ENCODE measurements at regions not wholly inside any gene's neighbourhood (a gene's known extent, or its start where the extent isn't known, plus 50 kb on each side); places are given as distances from the start of the nearest gene placed in this dataset.
"Not testable (repeated sequence)": the region's sequence is repeated elsewhere in the genome, so short reads cannot be mapped to it uniquely, and the experiment has no call there.

DNA sequence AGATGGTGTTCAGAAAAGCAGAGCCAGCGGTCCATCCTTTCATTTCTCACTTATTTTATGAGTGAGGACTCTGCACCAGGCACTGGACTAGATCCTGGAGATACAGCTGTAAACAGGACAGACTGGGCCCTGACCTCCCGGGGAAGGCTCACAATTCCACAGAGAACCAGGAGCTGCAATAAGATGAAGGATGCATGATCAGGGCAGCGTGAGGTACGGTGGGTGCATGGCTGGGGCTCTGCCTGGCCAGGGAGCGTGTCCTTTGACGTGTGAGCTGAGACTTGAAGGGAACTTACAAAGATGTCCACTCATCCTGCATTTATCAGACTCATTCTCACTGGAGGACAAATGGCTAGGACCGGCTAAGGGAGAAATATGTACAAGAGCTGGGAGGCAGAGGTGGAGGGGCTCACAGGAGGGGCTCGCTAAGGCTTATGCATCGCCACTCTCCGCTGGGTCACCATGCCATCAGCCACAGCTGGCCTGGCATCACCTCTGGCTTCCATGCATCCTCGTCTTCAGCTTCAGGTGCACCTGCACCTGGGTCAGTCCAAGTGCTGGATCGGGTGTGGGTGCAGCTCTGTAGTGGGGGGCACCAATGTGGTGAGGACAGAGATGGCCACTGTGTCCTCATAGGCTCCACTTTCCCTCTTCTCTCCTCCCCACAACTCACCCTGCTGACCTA, 213.9 kb downstream of the TOMM20 start:
- Mint-ChIP-seq H3K27me3 (ENCODE audit: low read depth) (peaks cover 12% of the 10 kb centered on the region), H3K4me1 (peaks cover 22% of the 10 kb centered on the region), H3K27ac (no peak overlapping the region), H3K4me3 (no peak overlapping the region), H3K9me3 (no peaks in the 10 kb centered on the region), H3K36me3 (no peaks in the 10 kb centered on the region)
- TF ChIP-seq, protein P1, sequence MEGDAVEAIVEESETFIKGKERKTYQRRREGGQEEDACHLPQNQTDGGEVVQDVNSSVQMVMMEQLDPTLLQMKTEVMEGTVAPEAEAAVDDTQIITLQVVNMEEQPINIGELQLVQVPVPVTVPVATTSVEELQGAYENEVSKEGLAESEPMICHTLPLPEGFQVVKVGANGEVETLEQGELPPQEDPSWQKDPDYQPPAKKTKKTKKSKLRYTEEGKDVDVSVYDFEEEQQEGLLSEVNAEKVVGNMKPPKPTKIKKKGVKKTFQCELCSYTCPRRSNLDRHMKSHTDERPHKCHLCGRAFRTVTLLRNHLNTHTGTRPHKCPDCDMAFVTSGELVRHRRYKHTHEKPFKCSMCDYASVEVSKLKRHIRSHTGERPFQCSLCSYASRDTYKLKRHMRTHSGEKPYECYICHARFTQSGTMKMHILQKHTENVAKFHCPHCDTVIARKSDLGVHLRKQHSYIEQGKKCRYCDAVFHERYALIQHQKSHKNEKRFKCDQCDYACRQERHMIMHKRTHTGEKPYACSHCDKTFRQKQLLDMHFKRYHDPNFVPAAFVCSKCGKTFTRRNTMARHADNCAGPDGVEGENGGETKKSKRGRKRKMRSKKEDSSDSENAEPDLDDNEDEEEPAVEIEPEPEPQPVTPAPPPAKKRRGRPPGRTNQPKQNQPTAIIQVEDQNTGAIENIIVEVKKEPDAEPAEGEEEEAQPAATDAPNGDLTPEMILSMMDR (IDR thresholded peaks at IDR 0.05; ENCODE audit: unreplicated experiment), result no peak
- DNase-seq (ENCODE audit: low spot score in 2 of 2, unreplicated experiment in 2 of 2), result no peak

DNA sequence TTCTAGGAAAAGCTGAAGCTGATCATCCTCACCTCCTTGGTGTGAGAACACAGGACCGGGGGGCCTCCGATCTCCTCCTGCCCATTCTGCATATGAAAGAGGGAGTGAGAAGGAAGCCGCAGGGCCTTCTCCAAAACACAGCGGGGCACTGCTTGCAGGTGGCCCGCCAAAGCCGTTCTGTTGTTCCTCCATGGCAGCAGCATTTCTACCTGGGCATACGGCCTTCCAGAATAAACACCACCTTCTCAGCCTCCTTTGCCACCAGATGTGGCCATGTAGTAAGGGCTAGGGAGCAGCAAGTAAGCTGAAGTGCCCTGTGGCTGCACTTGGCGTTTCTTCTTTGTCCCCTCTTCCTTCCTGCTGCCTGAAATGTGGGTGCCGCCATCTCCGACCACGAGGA, 214.9 kb downstream of the TOMM20 start:
- no peaks in the 10 kb centered on the region for H3K9me3 Mint-ChIP-seq
- H3K4me1 Mint-ChIP-seq, result peaks cover 14% of the 10 kb centered on the region
- H3K4me3 Mint-ChIP-seq, result no peak overlapping the region
- no peaks in the 10 kb centered on the region for H3K36me3 Mint-ChIP-seq
- TF ChIP-seq, protein P1 (IDR thresholded peaks at IDR 0.05; ENCODE audit: unreplicated experiment), result no peak
- no peak for DNase-seq (ENCODE audit: low spot score in 2 of 2, unreplicated experiment in 2 of 2)
- H3K27ac Mint-ChIP-seq, result no peak overlapping the region
- peaks cover 12% of the 10 kb centered on the region for H3K27me3 Mint-ChIP-seq (ENCODE audit: low read depth)

DNA sequence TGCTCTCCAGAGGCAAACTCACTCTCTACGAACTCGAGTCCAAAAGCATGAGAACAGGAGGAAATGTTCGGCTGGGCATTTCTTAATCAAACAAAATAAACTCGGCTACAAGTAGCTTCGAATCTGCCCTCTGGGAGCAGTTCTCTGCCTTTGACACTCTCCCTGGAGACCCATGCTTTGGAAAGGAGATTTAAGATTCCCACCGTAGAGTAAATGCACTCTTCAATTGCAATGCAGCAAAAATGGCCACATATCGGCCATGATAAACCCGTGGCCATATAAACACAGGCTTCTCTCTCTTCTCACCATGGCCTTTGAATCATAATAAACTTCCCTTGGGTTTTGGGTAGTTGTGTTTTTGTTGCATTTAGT, 215.4 kb downstream of the TOMM20 start:
- Mint-ChIP-seq H3K9me3 (no peaks in the 10 kb centered on the region), H3K27me3 (ENCODE audit: low read depth) (peaks cover 12% of the 10 kb centered on the region), H3K4me3 (no peak overlapping the region), H3K27ac (no peak overlapping the region), H3K36me3 (no peaks in the 10 kb centered on the region), H3K4me1 (peaks cover 13% of the 10 kb centered on the region)
- no peak for DNase-seq (ENCODE audit: low spot score in 2 of 2, unreplicated experiment in 2 of 2)
- TF ChIP-seq, protein P1 (IDR thresholded peaks at IDR 0.05; ENCODE audit: unreplicated experiment), result no peak

DNA sequence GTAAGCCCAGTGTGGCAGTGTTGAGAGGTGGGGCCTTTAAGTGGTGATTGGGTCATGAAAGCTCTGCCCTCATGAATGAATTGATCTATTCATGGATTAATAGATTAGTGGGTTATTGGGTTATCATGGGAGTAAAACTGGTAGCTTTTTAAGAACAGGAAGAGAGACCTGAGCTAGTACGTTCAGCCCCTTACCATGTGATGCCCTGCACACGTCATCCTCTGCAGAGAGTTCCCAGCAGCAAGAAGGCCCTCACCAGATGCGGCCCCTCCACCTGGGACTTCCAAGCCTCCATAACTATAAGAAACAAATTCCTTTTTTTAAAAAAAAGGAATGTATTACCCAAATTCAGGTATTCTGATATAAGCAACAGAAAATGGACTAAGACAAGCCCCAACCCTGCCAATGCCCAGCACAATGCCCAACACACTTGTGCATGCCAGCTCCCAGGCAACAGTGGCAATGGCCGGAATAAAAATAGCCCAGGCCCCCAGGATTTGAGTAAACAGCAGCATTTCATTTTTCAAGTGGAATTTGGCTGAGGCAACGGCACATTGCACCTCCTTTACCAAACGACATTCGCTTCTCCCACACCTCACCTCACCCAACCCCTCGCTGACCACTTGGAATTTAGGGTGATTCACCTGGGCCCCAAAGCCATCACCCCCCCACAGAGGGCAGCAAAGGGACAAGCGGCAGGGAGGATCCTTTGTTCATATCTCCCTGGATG, 215.9 kb downstream of the TOMM20 start:
- Mint-ChIP-seq H3K27ac (no peak overlapping the region), H3K36me3 (no peaks in the 10 kb centered on the region), H3K4me1 (peaks cover 15% of the 10 kb centered on the region), H3K9me3 (no peaks in the 10 kb centered on the region), H3K4me3 (no peak overlapping the region), H3K27me3 (ENCODE audit: low read depth) (peaks cover 12% of the 10 kb centered on the region)
- TF ChIP-seq, protein P1 (IDR thresholded peaks at IDR 0.05; ENCODE audit: unreplicated experiment), result no peak
- DNase-seq (ENCODE audit: low spot score in 2 of 2, unreplicated experiment in 2 of 2), result no peak

DNA sequence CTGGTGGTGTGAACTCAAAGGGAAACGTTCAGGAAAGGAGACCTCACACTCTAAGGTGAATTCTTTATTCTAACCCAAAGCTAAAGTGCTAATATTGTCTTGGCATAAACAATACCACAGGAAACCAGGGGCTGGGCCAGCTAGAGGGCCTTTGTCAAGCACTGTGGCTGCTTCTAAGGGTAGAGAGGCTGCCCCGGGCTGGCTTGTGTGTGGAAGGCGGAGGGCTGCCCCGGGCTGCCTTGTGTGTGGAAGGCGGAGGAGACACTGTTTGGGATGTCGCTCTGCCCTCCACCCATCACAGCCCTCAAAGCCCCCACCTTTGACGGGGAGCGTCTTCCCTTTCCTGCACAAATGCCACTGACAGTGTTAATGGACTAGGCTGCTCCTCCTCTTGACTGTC, 216.8 kb downstream of the TOMM20 start:
- TF ChIP-seq, protein P1 (IDR thresholded peaks at IDR 0.05; ENCODE audit: unreplicated experiment), result no peak
- Mint-ChIP-seq H3K27me3 (ENCODE audit: low read depth) (peaks cover 12% of the 10 kb centered on the region), H3K4me1 (peaks cover 20% of the 10 kb centered on the region), H3K27ac (no peak overlapping the region), H3K4me3 (no peak overlapping the region), H3K36me3 (no peaks in the 10 kb centered on the region), H3K9me3 (no peaks in the 10 kb centered on the region)
- no peak for DNase-seq (ENCODE audit: low spot score in 2 of 2, unreplicated experiment in 2 of 2)

DNA sequence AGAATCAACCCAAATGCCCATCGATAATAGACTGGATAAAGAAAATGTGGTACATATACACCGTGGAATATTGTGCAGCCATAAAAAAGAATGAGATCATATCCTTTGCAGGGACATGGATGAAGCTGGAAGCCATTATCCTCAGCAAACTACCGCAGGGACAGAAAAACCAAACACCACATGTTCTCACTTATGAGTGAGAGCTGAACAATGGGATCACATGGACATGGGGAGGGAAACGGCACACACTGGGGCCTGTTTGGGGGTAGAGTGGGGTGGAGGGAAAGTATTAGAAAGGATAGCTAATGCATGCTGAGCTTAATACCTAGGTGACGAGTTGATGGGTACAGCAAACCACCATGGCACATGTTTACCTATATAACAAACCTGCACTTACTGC, 217.5 kb downstream of the TOMM20 start:
- H3K9me3 Mint-ChIP-seq; H3K27ac Mint-ChIP-seq; H3K36me3 Mint-ChIP-seq; H3K4me3 Mint-ChIP-seq; DNase-seq (ENCODE audit: low spot score in 2 of 2, unreplicated experiment in 2 of 2): not testable (repeated sequence)
- H3K4me1 Mint-ChIP-seq, result peaks cover 18% of the 10 kb centered on the region
- peaks cover 12% of the 10 kb centered on the region for H3K27me3 Mint-ChIP-seq (ENCODE audit: low read depth)
